ENCODE measurements at regions not wholly inside any gene's neighbourhood (a gene's known extent, or its start where the extent isn't known, plus 50 kb on each side); places are given as distances from the start of the nearest gene placed in this dataset.
A peak's percentile ranks its signal among the peaks of the same experiment; 100 is the strongest.
"Not testable (repeated sequence)": the region's sequence is repeated elsewhere in the genome, so short reads cannot be mapped to it uniquely, and the experiment has no call there.

DNA sequence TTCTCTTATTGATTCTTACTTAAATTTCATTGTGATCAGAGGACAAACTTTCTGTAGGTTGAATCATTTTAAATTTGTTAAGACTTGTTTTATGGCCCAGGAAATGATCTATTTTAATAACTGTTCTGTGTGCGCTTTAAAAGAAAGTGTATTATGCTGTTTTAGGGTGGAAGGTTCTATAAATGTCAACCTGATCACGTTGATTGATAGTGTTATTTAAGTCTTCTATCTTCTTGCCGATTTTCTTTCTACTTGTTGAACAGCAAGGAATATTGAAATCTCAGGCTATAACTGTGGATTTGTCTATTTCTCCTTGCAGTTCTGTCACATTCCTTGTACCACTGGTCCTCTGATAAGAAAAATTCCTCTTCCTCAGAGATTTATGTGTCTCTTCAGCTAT lies 112.7 kb downstream of the TANC2 start:
- no peak overlapping the region for H3K27ac ChIP-seq

DNA sequence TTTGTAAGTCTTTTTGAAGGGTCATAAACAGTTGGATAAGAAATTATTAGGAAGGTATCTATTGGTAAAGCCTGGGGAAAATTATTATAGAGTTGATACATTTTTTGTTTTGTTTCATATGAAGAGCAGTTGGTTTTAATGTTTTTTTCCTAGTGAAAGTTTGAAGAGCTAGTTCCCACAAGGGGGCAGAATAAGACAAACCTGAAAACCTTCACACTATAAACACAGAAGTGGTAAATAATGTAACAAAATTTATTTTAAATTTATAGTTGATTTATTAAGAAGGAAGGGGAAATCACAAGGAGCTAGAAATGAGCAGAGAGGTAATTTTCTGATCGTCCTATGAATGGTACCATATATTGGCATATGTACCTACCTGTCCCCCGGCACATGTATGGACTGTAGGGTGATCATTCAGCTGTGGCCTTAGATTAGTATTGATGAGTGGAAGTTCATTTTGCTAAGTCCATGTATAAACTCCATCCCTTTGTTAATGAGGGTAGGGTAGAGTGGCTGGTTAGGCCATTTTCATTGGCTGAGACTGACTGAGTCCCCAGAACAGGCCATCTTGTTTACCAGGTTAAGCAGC lies 116.3 kb downstream of the TANC2 start:
- no peak overlapping the region for H3K27ac ChIP-seq
- TF ChIP-seq, protein P1, sequence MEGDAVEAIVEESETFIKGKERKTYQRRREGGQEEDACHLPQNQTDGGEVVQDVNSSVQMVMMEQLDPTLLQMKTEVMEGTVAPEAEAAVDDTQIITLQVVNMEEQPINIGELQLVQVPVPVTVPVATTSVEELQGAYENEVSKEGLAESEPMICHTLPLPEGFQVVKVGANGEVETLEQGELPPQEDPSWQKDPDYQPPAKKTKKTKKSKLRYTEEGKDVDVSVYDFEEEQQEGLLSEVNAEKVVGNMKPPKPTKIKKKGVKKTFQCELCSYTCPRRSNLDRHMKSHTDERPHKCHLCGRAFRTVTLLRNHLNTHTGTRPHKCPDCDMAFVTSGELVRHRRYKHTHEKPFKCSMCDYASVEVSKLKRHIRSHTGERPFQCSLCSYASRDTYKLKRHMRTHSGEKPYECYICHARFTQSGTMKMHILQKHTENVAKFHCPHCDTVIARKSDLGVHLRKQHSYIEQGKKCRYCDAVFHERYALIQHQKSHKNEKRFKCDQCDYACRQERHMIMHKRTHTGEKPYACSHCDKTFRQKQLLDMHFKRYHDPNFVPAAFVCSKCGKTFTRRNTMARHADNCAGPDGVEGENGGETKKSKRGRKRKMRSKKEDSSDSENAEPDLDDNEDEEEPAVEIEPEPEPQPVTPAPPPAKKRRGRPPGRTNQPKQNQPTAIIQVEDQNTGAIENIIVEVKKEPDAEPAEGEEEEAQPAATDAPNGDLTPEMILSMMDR (conservative IDR thresholded peaks at IDR 0.05): peak; percentile 78

More for the DNA sequence above, 112.7 kb downstream of the TANC2 start:
- TF ChIP-seq, protein P1 (conservative IDR thresholded peaks at IDR 0.05): no peak

DNA sequence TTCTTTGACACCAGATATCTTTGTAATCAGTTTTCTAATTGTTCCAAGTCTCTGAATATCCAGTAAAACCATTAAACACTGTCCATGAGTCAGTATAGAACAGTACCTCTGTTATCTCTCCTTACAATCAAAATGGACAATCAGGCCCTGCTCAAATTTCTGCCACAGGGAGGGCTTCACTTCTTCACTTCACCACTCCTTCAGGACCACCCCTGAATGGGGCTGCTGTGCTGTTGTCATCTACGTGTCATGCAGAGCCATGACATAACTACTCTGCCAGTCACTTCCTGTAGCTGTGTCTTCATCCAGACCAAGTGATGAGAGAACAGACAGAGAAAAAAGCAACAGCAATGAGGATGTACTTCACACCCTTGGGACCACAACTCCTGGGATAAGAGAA lies 116.9 kb downstream of the TANC2 start:
- TF ChIP-seq, protein P1 (conservative IDR thresholded peaks at IDR 0.05): no peak
- no peak overlapping the region for H3K27ac ChIP-seq

DNA sequence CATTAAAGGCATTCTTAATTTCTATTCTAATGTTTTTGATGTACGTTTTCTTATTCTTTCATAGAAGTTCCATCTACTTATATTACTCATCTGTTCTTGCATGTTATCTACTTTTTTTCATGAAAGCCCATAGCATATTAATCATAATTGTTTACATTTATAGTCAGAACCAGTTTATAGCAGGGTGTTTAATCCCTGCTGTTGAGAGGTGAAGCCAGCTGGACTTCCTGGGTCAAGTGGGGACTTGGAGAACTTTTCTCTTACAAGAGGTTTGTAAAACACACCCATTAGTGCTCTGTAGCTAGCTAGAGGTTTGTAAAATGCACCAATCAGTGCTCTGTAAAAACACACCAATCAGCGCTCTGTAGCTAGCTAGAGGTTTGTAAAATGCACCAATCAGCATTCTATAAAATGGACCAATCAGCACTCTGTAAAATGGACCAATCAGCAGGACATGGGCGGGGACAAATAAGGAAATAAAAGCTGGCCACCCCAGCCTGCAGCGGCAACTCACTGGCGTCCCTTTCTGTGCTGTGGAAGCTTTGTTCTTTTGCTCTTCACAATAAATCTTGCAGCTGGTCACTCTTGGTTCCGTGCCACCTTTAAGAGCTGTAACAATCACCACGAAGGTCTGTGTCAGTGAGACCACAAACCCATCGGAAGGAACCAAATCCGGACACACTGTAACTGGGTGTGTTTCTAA lies 120.6 kb downstream of the TANC2 start:
- H3K27ac ChIP-seq: no peak overlapping the region
- TF ChIP-seq, protein P1 (conservative IDR thresholded peaks at IDR 0.05): no peak

DNA sequence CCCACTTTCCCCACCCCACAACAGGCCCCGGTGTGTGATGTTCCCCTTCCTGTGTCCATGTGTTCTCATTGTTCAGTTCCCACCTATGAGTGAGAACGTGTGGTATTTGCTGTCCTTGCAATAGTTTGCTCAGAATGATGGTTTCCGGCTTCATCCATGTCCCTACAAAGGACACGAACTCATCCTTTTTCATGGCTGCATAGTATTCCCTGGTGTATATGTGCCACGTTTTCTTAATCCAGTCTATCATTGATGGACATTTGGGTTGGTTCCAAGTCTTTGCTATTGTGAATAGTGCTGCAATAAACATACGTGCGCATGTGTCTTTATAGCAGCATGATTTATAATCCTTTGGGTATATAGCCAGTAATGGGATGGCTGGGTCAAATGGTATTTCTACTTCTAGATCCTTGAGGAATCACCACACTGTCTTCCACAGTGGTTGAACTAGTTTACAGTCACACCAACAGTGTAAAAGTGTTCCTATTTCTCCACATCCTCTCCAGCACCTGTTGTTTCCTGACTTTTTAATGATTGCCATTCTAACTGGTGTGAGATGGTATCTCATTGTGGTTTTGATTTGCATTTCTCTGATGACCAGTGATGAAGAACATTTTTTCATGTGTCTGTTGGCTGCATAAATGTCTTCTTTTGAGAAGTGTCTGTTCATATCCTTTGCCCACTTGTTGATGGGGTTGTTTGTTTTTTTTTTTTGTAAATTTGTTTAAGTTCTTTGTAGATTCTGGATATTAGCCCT lies 124.5 kb downstream of the TANC2 start:
- not testable (repeated sequence) for H3K27ac ChIP-seq

DNA sequence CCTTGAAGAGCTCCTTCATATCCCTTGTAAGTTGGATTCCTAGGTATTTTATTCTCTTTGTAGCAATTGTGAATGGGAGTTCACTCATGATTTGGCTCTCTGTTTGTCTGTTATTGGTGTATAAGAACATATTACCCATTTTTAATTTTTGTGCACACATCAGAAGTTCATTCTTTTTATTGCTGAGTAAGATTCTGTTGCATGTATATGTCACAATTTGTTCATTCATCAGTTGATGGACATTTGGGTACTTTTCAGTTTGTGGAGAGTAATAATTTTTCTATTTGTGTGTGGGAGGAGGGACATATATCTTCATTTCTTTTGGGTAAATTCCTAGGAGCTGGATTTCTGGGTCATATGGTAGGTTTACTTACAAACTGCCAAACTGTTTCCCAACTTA lies 125.9 kb downstream of the TANC2 start:
- H3K27ac ChIP-seq: not testable (repeated sequence)

DNA sequence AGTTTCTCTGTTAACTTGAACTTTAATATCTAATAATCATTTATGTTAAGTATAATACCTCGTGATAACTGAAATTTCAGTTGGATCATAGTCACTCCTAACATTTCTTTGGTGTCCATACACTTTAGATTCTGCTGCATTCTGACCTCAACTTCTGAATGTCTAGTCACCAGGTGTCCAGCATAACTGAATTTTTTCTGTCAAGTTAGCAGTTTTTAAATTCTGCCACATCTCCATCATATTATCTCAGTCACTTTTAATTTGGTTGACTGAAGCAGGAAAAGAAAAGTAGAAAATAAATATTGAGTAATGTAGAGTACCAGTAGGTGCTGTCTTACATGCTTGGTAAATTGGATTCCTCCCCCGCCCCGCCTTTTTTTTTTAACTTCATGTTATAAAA lies 128.6 kb downstream of the TANC2 start:
- TF ChIP-seq, protein P1 (conservative IDR thresholded peaks at IDR 0.05): no peak
- H3K27ac ChIP-seq: no peak overlapping the region

DNA sequence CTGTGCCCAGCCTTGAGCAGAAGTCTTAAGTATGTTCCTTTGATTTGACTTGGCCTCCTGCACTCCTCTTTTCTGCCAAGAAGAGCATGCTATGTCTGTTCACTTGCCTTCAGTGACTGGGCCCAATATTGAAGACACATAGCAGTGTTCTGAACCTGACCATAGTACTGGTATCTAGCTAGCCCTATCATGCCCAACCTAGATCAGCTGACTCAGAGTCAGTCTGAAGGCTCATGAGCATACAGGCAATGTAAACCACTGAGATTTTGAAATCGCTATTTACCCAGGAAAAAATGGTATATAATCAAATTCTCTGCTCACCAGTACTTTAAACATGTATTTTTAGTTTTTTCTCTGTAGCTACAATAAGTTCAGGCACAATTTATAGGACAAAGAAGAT lies 129.4 kb downstream of the TANC2 start:
- H3K27ac ChIP-seq: no peak overlapping the region
- TF ChIP-seq, protein P1 (conservative IDR thresholded peaks at IDR 0.05): no peak
